OCI-LY3 (cell line): ENCODE measurements at regions not wholly inside any gene's neighbourhood (a gene's known extent, or its start where the extent isn't known, plus 50 kb on each side); places are given as distances from the start of the nearest gene placed in this dataset.
"Not testable (repeated sequence)": the region's sequence is repeated elsewhere in the genome, so short reads cannot be mapped to it uniquely, and the experiment has no call there.

ENCODE experiments used
- H2AFZ ChIP-seq: fragments of 200-600, 300-600 bp; shearing (Covaris generic); 2 replicates; pipeline ENCODE4 v1.6.0; 2014; ENCODE audit warnings: antibody characterized with exemption, low read depth, low read length
- H3K27ac ChIP-seq: fragments of 200-600, 300-600 bp; sonication (generic); 2 replicates; pipeline ENCODE4 v1.5.1; 2014; ENCODE audit warnings: mild to moderate bottlenecking, low read length, moderate library complexity, mixed read lengths
- H3K27me3 ChIP-seq: fragments of 200-600, 300-600 bp; sonication (generic); 2 replicates; pipeline ENCODE4 v1.6.1; 2014; ENCODE audit warnings: low read depth, low read length, mixed read lengths
- H3K36me3 ChIP-seq: fragments of 200-600, 300-600 bp; sonication (generic); replicated peaks from 2 replicates; pipeline ENCODE3; 2014; ENCODE audit warnings: low read depth, low read length, mixed read lengths
- H3K4me1 ChIP-seq: fragments of 300-600, 200-600 bp; sonication (generic); 2 replicates; pipeline ENCODE4 v1.6.1; 2014; ENCODE audit warnings: low read length, mixed read lengths
- H3K4me2 ChIP-seq: fragments of 200-600, 300-600 bp; sonication (generic); 2 replicates; pipeline ENCODE4 v1.6.1; 2014; ENCODE audit warnings: low read length, mixed read lengths
- H3K4me3 ChIP-seq: fragments of 300-600, 200-600 bp; sonication (generic); 2 replicates; pipeline ENCODE4 v1.5.1; 2014; ENCODE audit warnings: antibody characterized with exemption, mild to moderate bottlenecking, low read length, moderate library complexity
- H3K79me2 ChIP-seq: fragments of 300-600, 200-600 bp; shearing (Covaris generic); 2 replicates; pipeline ENCODE4 v1.6.1; 2014; ENCODE audit warnings: mild to moderate bottlenecking, low read length, mixed read lengths
- H3K9ac ChIP-seq: fragments of 300-600, 200-600 bp; shearing (Covaris generic); 2 replicates; pipeline ENCODE4 v1.6.0; 2014; ENCODE audit warnings: mild to moderate bottlenecking, low read length, moderate library complexity
- H3K9me3 ChIP-seq: fragments of 200-600, 300-600 bp; shearing (Covaris generic); 2 replicates; pipeline ENCODE4 v1.6.1; 2014; ENCODE audit warnings: low read length, mixed read lengths; ENCODE audit not compliant: insufficient read depth
- H4K20me1 ChIP-seq: fragments of 200-600, 300-600 bp; sonication (generic); 2 replicates; pipeline ENCODE4 v1.6.1; 2016; ENCODE audit warnings: low read length, mixed read lengths; ENCODE audit not compliant: insufficient read depth
- CTCF ChIP-seq: fragments of 200-600, 300-600 bp; sonication (generic); IDR thresholded peaks from 2 replicates; pipeline ENCODE4 v1.5.1; 2014; ENCODE audit warnings: antibody characterized with exemption, low read length, low read depth
- EZH2phosphoT487 ChIP-seq: fragments of 200-600 bp; shearing (Covaris generic); IDR thresholded peaks from 2 replicates; pipeline ENCODE4 v1.6.1; 2018; ENCODE audit warnings: antibody characterized with exemption, mixed run types, low read depth

GRCh38 chrX:41982953-41983352, 59.6 kb upstream of the CASK start:
- no peaks in the 10 kb centered on the region for H3K9me3 ChIP-seq
- no peaks in the 10 kb centered on the region for H3K79me2 ChIP-seq
- no peak overlapping the region for H3K27ac ChIP-seq
- no peaks in the 10 kb centered on the region for H3K36me3 ChIP-seq
- no peaks in the 10 kb centered on the region for H4K20me1 ChIP-seq
- no peak overlapping the region for H3K4me2 ChIP-seq
- no peak overlapping the region for H2AFZ ChIP-seq
- H3K4me1 ChIP-seq = 0 out of 2 replicates have a peak, but pooled peaks cover 3% of the 10 kb centered on the region
- no peak overlapping the region for H3K9ac ChIP-seq
- H3K27me3 ChIP-seq = no peaks in the 10 kb centered on the region
- H3K4me3 ChIP-seq = no peak overlapping the region
- TF ChIP-seq EZH2phosphoT487 (no peak), CTCF (no peak)

GRCh38 chrX:41981481-41982013, 58.2 kb upstream of the CASK start:
- TF ChIP-seq EZH2phosphoT487 = no peak
- no peak for TF ChIP-seq CTCF
- Histone ChIP-seq H3K4me2 (no peak overlapping the region), H3K9me3 (no peaks in the 10 kb centered on the region), H3K9ac (no peak overlapping the region), H3K4me3 (no peak overlapping the region), H4K20me1 (no peaks in the 10 kb centered on the region), H3K27ac (no peak overlapping the region), H3K4me1 (0 out of 2 replicates have a peak, but pooled peaks cover 3% of the 10 kb centered on the region), H3K79me2 (no peaks in the 10 kb centered on the region), H2AFZ (no peak overlapping the region), H3K27me3 (no peaks in the 10 kb centered on the region), H3K36me3 (no peaks in the 10 kb centered on the region)

- H3K36me3 ChIP-seq, H3K27ac ChIP-seq, H3K4me2 ChIP-seq, H3K4me3 ChIP-seq, H2AFZ ChIP-seq, H3K9me3 ChIP-seq, H4K20me1 ChIP-seq, H3K9ac ChIP-seq, H3K27me3 ChIP-seq, H3K79me2 ChIP-seq, H3K4me1 ChIP-seq: not testable (repeated sequence)
These were observed 51.3 kb upstream of the CASK start for GRCh38 chrX:41974677-41975076.

- Histone ChIP-seq H3K4me2 (no peak overlapping the region), H2AFZ (no peak overlapping the region), H3K4me3 (no peak overlapping the region), H3K4me1 (no peaks in the 10 kb centered on the region), H3K27ac (no peak overlapping the region), H3K79me2 (no peaks in the 10 kb centered on the region), H4K20me1 (no peaks in the 10 kb centered on the region), H3K9ac (no peak overlapping the region), H3K9me3 (no peaks in the 10 kb centered on the region), H3K36me3 (no peaks in the 10 kb centered on the region), H3K27me3 (no peaks in the 10 kb centered on the region)
- TF ChIP-seq EZH2phosphoT487 = no peak
- TF ChIP-seq CTCF = no peak
These were observed 49.9 kb upstream of the CASK start for GRCh38 chrX:41973208-41973607.
